B cell (primary cell): ENCODE measurements at regions not wholly inside any gene's neighbourhood (a gene's known extent, or its start where the extent isn't known, plus 50 kb on each side); places are given as distances from the start of the nearest gene placed in this dataset.
"Not testable (repeated sequence)": the region's sequence is repeated elsewhere in the genome, so short reads cannot be mapped to it uniquely, and the experiment has no call there.

Source experiments
- ATAC-seq: fragments of 200-7000 bp; cut with Tn5 transposase; one replicate; pipeline ENCODE4 v1.10.0; 2021; ENCODE audit warnings: low read depth, mild to moderate bottlenecking, moderate number of reproducible peaks, moderate library complexity
- CTCF ChIA-PET: fragments of 350-600 bp; sonication (Branson Sonifier 250); formaldehyde crosslinking; loops from one replicate; lab custom pipeline; 2021; ENCODE audit warnings: antibody characterized with exemption, inconsistent platforms; lab: Charles Lee
- POLR2A ChIA-PET: fragments of 350-600 bp; sonication (Branson Sonifier 250); formaldehyde crosslinking; loops from one replicate; lab custom pipeline; 2021; ENCODE audit warnings: antibody characterized with exemption; lab: Charles Lee
- DNase-seq: peaks from one replicate; pipeline ENCODE4 v3.0.0; 2013
- H2AFZ ChIP-seq: 2 replicates; pipeline ENCODE4 v1.6.1; 2012; ENCODE audit warnings: mild to moderate bottlenecking, low read depth, low read length; ENCODE audit not compliant: insufficient read depth, poor library complexity, severe bottlenecking
- H3K27ac ChIP-seq, 2 donors: 1 replicate in 1 of 2; 2 replicates in 1 of 2; pipeline ENCODE4 v1.5.1; 2012 to 2013; ENCODE audit warnings: low read length in 2 of 2, mild to moderate bottlenecking in 2 of 2, moderate library complexity in 1 of 2
- H3K27me3 ChIP-seq, 4 experiments: fragments of 200-600 bp in 1 of 4; sonication (generic) in 1 of 4; replicated peaks in 1 of 4; 1 replicate in 2 of 4; 2 replicates in 2 of 4; pipeline versions ENCODE4 v1.6.1 to v1.7.0; 2013 to 2016; ENCODE audit warnings: low read length in 3 of 4, mild to moderate bottlenecking in 2 of 4, mixed read lengths in 1 of 4, moderate library complexity in 1 of 4; ENCODE audit not compliant: insufficient read depth in 4 of 4, control insufficient read depth in 3 of 4; ENCODE audit errors: control extremely low read depth in 1 of 4
- H3K36me3 ChIP-seq, 2 experiments: replicated peaks in 1 of 2; 1 replicate in 1 of 2; 2 replicates in 1 of 2; pipeline versions ENCODE4 v1.6.1 to v1.7.1; 2013; ENCODE audit warnings: low read length in 1 of 2; ENCODE audit not compliant: insufficient read depth in 2 of 2, control insufficient read depth in 1 of 2; ENCODE audit errors: control extremely low read depth in 1 of 2, extremely low read depth in 1 of 2
- H3K4me1 ChIP-seq, 2 donors: fragments of 200-600 bp in 1 of 2; sonication (generic) in 1 of 2; 1 replicate in 1 of 2; 2 replicates in 1 of 2; pipeline versions ENCODE4 v1.5.1 to v1.6.1; 2013 to 2017; ENCODE audit warnings: low read length in 2 of 2; ENCODE audit not compliant: control insufficient read depth in 2 of 2, insufficient read depth in 2 of 2
- H3K4me2 ChIP-seq: replicated peaks from 2 replicates; pipeline ENCODE3; 2012; ENCODE audit warnings: mild to moderate bottlenecking, low read depth, low read length; ENCODE audit not compliant: poor library complexity, severe bottlenecking
- H3K4me3 ChIP-seq, 5 experiments: fragments of 200-600 bp in 1 of 5; sonication (generic) in 1 of 5; 1 replicate in 3 of 5; 2 replicates in 2 of 5; pipeline versions ENCODE4 v1.5.1 to v1.7.0; 2011 to 2016; ENCODE audit warnings: low read length in 4 of 5, mild to moderate bottlenecking in 4 of 5, low read depth in 2 of 5, control low read depth in 1 of 5, moderate library complexity in 1 of 5; ENCODE audit not compliant: insufficient read depth in 1 of 5; ENCODE audit errors: control extremely low read depth in 1 of 5, extremely low read depth in 1 of 5
- H3K79me2 ChIP-seq: fragments of 200-600 bp; sonication (generic); one replicate; pipeline ENCODE4 v1.6.0; 2016; ENCODE audit warnings: low read length; ENCODE audit not compliant: control insufficient read depth, insufficient read depth
- H3K9ac ChIP-seq: fragments of 200-600 bp; sonication (generic); 2 replicates; pipeline ENCODE4 v1.6.1; 2017; ENCODE audit warnings: mild to moderate bottlenecking, low read length, moderate library complexity
- H3K9me3 ChIP-seq, 3 donors: one replicate each; pipeline versions ENCODE4 v1.6.1 to v1.7.1; 2013; ENCODE audit warnings: low read length in 2 of 3; ENCODE audit not compliant: control insufficient read depth in 2 of 3, insufficient read depth in 1 of 3; ENCODE audit errors: control extremely low read depth in 1 of 3
- H4K20me1 ChIP-seq: 2 replicates; pipeline ENCODE4 v1.6.0; 2012; ENCODE audit warnings: mild to moderate bottlenecking, low read length; ENCODE audit not compliant: insufficient read depth, control insufficient read depth, poor library complexity, severe bottlenecking
- H3K27ac Mint-ChIP-seq: one replicate; pipeline ENCODE4 v1.8.0; 2021; ENCODE audit warnings: mixed read lengths
- H3K27me3 Mint-ChIP-seq: one replicate; pipeline ENCODE4 v1.8.0; 2021; ENCODE audit warnings: mixed read lengths
- H3K4me1 Mint-ChIP-seq: one replicate; pipeline ENCODE4 v1.8.0; 2021; ENCODE audit warnings: mixed read lengths
- H3K4me3 Mint-ChIP-seq: one replicate; pipeline ENCODE4 v1.8.0; 2021; ENCODE audit warnings: mixed read lengths
- H3K9me3 Mint-ChIP-seq: one replicate; pipeline ENCODE4 v1.8.0; 2022; ENCODE audit warnings: mixed read lengths; ENCODE audit not compliant: insufficient read depth
- EZH2 ChIP-seq: IDR thresholded peaks from 2 replicates; pipeline ENCODE4 v1.6.1; 2012; ENCODE audit warnings: borderline replicate concordance, low read depth, mild to moderate bottlenecking, moderate library complexity, low read length; ENCODE audit not compliant: insufficient read depth, poor library complexity, severe bottlenecking
- WGBS: methylation state at CpG from one replicate; pipeline ENCODE4 v1.1.5; 2013; ENCODE audit warnings: missing lambda C conversion rate; ENCODE audit not compliant: insufficient coverage; 5-methylcytosine and 5-hydroxymethylcytosine counted together
- intact Hi-C: fragments of 100-400 bp; cut with micrococcal nuclease; formaldehyde crosslinking; loops from one replicate; pipeline ENCODE4 v1.10.0; 2022
- TF ChIP-seq, protein P1 (sequence below): fragments of 200-600 bp; IDR thresholded peaks from one replicate; pipeline ENCODE4 v1.8.0; 2022; ENCODE audit warnings: antibody characterized with exemption, mild to moderate bottlenecking

DNA sequence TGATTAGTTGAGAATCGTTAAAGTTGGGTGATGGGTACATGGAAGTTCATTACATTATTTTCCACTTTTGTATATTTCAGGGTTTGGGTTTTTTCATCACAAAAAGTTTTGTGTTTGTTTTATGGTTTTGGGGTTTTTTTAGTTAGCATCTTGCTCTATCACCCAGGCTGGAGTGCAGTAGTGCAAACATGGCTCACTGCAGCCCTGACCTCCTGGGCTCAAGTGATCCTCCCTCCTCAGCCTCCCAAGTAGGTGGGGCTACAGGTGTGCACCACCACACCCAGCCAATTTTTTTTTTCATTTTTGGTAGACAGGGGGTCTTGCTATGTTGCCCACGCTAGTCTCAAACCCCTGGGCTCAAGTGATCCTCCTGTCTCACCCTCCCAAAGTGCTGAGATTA lies 100.1 kb upstream of the CHD2 start:
- TF ChIP-seq, protein P1, sequence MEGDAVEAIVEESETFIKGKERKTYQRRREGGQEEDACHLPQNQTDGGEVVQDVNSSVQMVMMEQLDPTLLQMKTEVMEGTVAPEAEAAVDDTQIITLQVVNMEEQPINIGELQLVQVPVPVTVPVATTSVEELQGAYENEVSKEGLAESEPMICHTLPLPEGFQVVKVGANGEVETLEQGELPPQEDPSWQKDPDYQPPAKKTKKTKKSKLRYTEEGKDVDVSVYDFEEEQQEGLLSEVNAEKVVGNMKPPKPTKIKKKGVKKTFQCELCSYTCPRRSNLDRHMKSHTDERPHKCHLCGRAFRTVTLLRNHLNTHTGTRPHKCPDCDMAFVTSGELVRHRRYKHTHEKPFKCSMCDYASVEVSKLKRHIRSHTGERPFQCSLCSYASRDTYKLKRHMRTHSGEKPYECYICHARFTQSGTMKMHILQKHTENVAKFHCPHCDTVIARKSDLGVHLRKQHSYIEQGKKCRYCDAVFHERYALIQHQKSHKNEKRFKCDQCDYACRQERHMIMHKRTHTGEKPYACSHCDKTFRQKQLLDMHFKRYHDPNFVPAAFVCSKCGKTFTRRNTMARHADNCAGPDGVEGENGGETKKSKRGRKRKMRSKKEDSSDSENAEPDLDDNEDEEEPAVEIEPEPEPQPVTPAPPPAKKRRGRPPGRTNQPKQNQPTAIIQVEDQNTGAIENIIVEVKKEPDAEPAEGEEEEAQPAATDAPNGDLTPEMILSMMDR, result no peak
- TF ChIP-seq EZH2, result no peak
- H3K27ac ChIP-seq, result no peak overlapping the region
- Mint-ChIP-seq H3K27me3 (no peaks in the 10 kb centered on the region), H3K27ac (no peak overlapping the region), H3K4me3 (no peak overlapping the region), H3K9me3 (no peaks in the 10 kb centered on the region), H3K4me1 (peaks cover 9% of the 10 kb centered on the region)
- CTCF ChIA-PET, result interaction anchor here (0.7 to 8.1 kb wide), 4 partner anchors 9 to 118 kb away, joined by 6 to 188 read pairs (median 29); no protein-coding TSS in a partner anchor
- H3K4me3 ChIP-seq, result no peak overlapping the region
- intact Hi-C loops, result no loop called here
- H3K4me1 ChIP-seq, result peaks cover 4% of the 10 kb centered on the region in 2 donors
- no peaks in the 10 kb centered on the region for H3K9me3 ChIP-seq
- 83% methylated on average over 1 of the region's 2 CpGs for WGBS
- H2AFZ ChIP-seq, result no peak overlapping the region
- no peak overlapping the region for H3K4me2 ChIP-seq
- ATAC-seq (no peak), DNase-seq (no peak)
- peaks cover 13% of the 10 kb centered on the region for H3K79me2 ChIP-seq
- H3K36me3 ChIP-seq, result no peaks in the 10 kb centered on the region
- POLR2A ChIA-PET, result no interaction called here
- H3K27me3 ChIP-seq, result no peaks in the 10 kb centered on the region
- no peaks in the 10 kb centered on the region for H4K20me1 ChIP-seq
- H3K9ac ChIP-seq, result no peak overlapping the region

DNA sequence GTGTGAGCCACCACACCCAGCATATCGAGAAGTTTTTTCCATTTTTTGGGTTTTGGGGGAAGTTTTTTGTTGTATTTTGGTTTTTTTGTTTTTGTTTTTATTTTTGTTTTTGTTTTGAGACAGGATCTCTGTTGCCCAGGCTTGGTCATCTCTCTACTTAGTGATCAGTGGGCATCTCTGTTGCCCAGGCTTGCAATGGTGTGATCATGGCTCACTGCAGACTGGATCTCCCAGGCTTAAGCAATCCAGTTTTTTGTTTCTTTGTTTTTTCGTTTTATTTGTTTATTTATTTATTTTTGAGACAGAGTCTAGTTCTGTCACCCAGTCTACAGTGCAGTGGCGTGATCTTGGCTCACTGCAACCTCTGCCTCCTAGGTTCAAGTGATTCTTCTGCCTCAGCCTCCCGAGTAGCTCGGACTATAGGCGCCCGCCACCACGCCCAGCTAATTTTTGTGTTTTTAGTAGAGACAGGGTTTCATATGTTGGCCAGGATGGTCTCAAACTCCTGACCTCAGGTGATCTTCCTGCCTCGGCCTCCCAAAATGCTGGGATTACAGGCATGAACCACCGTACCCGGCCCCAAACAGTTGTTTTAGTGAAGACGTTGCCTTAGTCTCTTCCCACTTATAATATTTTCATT lies 99.6 kb upstream of the CHD2 start:
- H3K4me3 ChIP-seq, H3K9me3 Mint-ChIP-seq, H3K36me3 ChIP-seq, H3K27me3 ChIP-seq, H3K27me3 Mint-ChIP-seq, H3K27ac ChIP-seq, H3K9ac ChIP-seq, H3K4me1 Mint-ChIP-seq, H3K4me3 Mint-ChIP-seq, H4K20me1 ChIP-seq, ATAC-seq, H2AFZ ChIP-seq, H3K27ac Mint-ChIP-seq, H3K4me2 ChIP-seq, H3K9me3 ChIP-seq, intact Hi-C loops, H3K4me1 ChIP-seq, DNase-seq: not testable (repeated sequence)
- ChIA-PET CTCF (interaction anchor here (2.9 kb wide), 1 partner anchor 117 kb away, joined by 15 read pairs; no protein-coding TSS in a partner anchor), POLR2A (interaction anchor here (0.7 kb wide), 1 partner anchor 9 kb away, joined by 3 read pairs; no protein-coding TSS in a partner anchor)
- H3K79me2 ChIP-seq, result peaks cover 13% of the 10 kb centered on the region
- 97% methylated on average over 8 of the region's 12 CpGs for WGBS

DNA sequence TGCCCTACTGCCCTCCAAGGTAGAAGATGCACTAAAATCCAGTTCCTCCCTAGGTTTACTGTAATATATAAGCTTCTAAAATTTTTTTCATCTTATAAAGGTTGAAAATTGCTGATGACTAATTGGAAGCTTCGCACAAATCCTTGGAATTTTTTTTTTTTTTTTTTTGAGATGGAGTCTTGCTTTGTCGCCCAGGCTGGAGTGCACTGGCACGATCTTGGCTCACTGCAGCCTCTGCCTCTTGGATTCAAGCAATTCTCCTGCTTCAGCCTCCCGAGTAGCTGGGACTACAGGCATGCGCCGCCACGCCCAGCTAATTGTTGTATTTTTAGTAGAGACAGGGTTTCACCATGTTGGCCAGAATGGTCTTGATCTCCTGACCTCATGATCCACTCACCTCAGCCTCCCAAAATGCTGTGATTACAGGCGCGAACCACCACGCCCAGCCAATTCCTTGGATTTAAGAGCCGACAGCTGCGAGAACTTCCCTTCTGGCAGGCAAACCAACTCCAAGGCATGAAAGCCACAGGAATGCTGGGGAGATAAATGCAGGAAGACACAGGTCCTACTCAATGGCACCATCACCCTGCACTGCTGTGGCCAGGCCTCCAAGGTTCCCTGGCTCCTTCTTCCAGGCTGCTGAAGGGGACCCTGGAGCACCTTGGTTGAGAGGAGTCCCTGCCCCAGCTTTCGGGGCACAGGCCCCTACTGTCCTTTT lies 98.9 kb upstream of the CHD2 start:
- H3K27me3 ChIP-seq, intact Hi-C loops, H3K4me1 Mint-ChIP-seq, H3K27ac Mint-ChIP-seq, H3K27ac ChIP-seq, H3K36me3 ChIP-seq, H3K4me2 ChIP-seq, ATAC-seq, H3K27me3 Mint-ChIP-seq, H3K9me3 ChIP-seq, H3K4me3 ChIP-seq, H3K9ac ChIP-seq, H2AFZ ChIP-seq, H3K4me3 Mint-ChIP-seq, DNase-seq, H3K9me3 Mint-ChIP-seq, H4K20me1 ChIP-seq, H3K4me1 ChIP-seq: not testable (repeated sequence)
- CTCF ChIA-PET, result interaction anchor here (0.7 to 2.9 kb wide), 3 partner anchors 80 to 117 kb away, joined by 4 to 15 read pairs (median 5); no protein-coding TSS in a partner anchor
- WGBS, result 98% methylated on average over 7 of the region's 13 CpGs
- H3K79me2 ChIP-seq, result peaks cover 13% of the 10 kb centered on the region
- POLR2A ChIA-PET, result interaction anchor here (0.7 to 0.8 kb wide), 2 partner anchors 8 to 30 kb away, joined by 3 read pairs; no protein-coding TSS in a partner anchor
